ENCODE measurements at regions not wholly inside any gene's neighbourhood (a gene's known extent, or its start where the extent isn't known, plus 50 kb on each side); places are given as distances from the start of the nearest gene placed in this dataset.

DNA sequence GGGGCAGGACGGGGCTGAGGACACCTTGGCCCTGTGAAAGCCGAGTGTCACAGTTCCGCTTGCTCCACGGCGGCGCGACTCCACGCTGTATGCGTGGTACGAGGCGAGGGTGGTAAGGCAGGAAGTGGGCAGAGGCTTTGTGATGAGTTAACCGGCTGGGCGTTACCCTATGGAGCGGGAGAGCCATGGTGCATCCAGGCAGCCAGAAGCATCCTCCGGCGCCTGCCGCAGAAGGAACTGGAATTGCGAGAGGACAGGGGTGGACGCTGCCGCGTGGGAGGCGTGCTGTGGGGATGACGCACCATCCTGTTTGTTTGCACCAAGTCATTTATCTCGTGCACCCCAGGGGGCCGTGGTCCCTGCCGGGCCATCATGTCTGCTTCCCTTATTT, 643.9 kb downstream of the BRD1 start:
- DNase-seq (ENCODE audit: low spot score): no peak
- TF ChIP-seq, protein P1, sequence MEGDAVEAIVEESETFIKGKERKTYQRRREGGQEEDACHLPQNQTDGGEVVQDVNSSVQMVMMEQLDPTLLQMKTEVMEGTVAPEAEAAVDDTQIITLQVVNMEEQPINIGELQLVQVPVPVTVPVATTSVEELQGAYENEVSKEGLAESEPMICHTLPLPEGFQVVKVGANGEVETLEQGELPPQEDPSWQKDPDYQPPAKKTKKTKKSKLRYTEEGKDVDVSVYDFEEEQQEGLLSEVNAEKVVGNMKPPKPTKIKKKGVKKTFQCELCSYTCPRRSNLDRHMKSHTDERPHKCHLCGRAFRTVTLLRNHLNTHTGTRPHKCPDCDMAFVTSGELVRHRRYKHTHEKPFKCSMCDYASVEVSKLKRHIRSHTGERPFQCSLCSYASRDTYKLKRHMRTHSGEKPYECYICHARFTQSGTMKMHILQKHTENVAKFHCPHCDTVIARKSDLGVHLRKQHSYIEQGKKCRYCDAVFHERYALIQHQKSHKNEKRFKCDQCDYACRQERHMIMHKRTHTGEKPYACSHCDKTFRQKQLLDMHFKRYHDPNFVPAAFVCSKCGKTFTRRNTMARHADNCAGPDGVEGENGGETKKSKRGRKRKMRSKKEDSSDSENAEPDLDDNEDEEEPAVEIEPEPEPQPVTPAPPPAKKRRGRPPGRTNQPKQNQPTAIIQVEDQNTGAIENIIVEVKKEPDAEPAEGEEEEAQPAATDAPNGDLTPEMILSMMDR (IDR thresholded peaks at IDR 0.05; ENCODE audit: extremely low read depth, missing control alignments): no peak

DNA sequence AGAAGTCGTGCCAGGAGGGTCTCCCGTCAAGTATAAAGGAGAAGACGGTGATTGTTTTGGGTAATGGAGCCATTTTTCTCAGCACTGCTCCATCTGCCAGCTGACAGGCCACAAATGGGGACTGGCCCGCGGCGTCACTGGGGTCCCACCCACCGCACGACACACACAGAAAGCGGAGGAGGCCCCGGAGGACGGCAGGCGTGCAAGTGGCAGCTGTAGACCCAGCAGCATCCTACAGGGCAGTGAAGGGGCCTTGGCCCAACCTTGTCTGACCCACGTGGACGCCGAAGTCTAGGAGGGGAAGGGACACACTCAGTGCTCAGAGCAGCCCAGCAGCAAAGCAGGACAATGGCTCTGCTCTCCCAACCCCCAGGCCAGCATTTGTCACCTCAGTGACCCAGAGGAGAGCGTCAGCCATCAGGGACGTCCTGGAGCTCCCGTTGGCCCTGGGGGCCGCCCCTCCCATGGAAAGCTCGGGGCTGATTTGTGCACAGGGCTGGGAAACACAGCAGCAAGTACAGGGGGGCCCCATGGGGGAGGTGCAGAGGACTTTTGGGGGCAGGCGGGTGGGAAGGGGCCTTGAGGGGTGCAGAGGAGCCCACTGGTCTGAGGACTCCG, 644.4 kb downstream of the BRD1 start:
- TF ChIP-seq, protein P1 (IDR thresholded peaks at IDR 0.05; ENCODE audit: extremely low read depth, missing control alignments): no peak
- DNase-seq (ENCODE audit: low spot score): no peak

DNA sequence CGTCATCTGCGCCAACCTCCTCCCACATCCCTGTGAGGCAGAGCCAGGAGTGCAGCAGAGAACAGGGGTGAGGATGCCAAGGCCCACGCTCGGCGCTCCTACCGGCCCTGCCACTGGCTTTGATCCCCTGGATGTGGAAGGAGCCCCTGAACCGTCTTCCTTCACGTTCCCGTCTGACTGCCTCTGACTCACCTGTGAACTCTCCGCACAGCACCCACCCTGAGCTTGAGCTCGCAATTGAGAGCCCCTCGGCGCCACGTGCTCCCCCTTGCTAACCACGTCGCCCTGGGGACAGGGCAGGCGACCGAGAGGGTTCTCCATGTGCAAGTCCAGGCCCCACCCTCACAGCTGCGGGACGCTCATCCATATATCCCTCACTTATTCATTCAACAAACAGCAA, 645.3 kb downstream of the BRD1 start:
- no peak for DNase-seq (ENCODE audit: low spot score)
- TF ChIP-seq, protein P1 (IDR thresholded peaks at IDR 0.05; ENCODE audit: extremely low read depth, missing control alignments): no peak

DNA sequence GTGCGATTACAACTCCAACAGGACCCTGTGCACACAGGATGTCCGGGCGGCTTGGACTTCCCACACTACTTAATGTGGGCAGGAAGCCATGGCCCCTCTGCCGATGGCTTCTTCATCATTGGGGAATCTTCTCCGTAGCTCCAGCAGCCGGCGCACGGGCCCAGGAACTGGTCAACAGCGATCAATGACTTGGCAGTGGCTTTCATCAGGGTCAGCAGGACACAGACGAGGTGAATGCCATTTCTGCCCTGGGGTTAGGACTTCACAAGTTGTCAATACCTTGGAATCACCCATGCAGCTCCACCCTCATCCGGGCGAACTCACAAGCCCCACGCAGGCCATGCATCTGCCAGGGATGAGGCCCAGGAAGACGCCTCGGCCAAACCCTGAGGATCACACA, 645.7 kb downstream of the BRD1 start:
- TF ChIP-seq, protein P1 (IDR thresholded peaks at IDR 0.05; ENCODE audit: extremely low read depth, missing control alignments): no peak
- no peak for DNase-seq (ENCODE audit: low spot score)

DNA sequence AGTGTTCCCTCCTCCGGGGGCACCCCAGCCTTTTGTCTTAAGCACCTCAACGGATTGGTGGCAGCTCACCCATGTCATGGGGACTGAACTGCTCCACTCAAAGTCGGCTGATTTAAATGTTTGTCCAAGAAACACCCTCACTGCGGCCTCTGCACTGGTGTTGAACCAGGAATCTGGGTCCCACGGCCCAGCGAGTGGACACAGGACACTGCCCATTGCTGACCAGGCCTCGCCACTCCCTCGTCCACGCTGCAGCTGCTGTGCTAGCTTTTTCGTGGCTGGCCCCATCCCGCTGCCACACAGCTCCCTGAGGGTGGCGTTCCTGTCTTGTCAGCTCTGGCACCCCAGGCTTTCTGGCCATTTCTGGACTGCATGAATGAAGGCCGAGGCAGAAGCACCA, 646.2 kb downstream of the BRD1 start:
- no peak for DNase-seq (ENCODE audit: low spot score)
- TF ChIP-seq, protein P1 (IDR thresholded peaks at IDR 0.05; ENCODE audit: extremely low read depth, missing control alignments): no peak

DNA sequence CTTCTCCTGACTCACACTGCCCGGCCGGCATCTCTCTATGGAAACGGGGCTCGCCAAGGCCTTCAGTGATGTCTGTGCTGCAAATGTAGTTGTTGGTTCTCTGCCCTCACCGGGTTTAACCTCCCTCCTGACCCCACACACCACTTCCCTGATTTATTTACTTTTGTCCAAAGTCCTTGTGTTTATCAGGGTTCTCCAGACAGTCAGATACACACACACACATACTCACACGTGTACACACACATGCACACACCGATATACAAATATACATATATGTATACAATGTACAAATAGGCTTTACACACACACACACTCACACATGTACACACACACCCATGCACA, 647.0 kb downstream of the BRD1 start:
- DNase-seq (ENCODE audit: low spot score): no peak
- TF ChIP-seq, protein P1 (IDR thresholded peaks at IDR 0.05; ENCODE audit: extremely low read depth, missing control alignments): no peak

DNA sequence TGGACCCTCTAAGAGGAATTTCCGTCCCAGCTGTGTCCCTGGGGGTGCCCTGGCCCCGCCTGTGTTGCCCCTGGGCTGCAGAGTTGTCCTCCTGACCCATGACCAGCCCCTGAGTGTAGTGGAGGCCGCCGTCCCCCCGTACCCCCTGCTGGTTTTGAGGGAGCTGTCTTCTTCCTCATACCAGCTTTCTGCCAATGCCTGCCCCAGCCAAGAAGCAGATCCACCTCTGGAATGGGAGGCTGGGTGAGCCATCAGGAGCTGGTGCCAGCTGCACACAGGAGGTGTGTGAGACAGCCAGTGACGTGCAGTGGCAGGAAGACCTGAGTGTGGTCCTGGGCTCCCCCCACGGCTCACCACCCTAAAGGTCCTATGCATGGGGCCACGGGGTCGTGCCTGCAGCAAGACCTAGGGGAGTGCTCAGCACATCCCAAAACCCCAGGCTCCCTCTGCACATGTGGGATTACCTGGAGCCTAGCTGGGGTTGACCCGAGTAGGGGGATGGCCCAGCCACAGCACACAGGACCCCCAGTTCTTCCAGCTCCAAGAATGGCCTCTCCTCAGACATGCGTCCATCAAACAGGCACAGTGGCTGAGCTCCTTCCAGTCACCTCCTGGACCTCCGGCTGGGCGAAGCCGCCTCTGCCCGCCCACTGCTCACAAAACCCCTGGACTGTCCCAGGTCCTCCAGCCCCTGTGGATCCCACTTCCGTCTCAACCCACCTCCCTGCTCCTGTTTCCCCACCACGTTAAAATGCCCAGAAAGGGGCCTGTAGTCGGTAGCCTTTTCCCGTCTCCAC, 647.6 kb downstream of the BRD1 start:
- no peak for DNase-seq (ENCODE audit: low spot score)
- TF ChIP-seq, protein P1 (IDR thresholded peaks at IDR 0.05; ENCODE audit: extremely low read depth, missing control alignments): no peak

All from GM20000 (cell line).